Left renal pelvis (tissue), 4 donors: ENCODE measurements at regions not wholly inside any gene's neighbourhood (a gene's known extent, or its start where the extent isn't known, plus 50 kb on each side); places are given as distances from the start of the nearest gene placed in this dataset.

Experiments
- DNase-seq, 4 donors: peaks; one replicate each; pipeline ENCODE4 v3.0.0-alpha.2; 2013; ENCODE audit warnings: low read depth in 4 of 4, low spot score in 3 of 4

DNA sequence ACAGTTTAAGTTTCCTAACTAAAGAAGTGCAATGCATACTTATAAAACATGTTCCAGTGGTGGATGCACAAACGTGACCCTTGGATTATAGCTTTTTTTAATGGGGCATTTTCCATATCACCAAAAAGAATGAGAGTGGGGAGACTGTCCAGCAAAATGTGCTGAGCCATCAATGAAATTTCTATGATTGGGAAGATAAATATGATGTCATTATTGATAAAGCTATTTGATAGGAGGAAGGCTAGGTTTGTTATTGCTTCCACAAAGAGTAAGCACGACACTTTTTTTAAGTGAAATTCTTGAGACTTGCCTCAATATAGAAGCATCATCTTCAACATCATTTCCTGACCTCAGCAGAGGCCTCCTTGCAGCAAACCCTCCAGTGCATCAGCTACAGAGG lies 174.6 kb upstream of the CLEC14A start:
- no peak for DNase-seq

DNA sequence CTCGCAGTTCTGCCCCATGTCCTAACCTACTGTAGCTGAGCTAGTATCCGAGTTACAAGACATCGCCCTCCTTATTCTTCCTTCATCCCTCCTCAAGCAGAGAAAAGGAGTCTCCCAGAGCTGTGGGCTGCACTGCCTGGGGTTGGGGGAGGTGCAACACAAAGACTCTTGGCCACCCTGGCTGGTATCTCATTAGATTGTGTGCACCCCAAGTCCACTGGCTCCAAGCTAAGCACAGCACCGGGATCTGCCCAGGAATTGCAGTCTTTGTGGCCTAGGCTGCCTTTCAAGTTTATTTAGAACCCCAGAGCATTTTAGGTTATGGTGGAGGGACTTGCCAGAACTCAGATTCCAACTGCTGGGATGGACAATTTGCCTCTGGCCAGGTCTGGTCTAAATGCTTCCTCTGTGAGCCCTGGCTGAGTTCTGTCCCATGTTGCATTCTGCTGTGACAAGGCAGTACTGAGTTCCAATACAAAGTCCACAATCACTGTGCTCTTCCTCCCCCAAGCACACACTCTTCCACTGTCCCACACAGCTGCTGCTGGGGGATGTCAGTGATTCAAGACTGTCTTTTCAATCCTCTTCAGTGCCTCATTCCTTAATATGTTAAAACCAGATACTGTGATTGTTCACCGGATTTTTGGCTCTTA lies 169.6 kb upstream of the CLEC14A start:
- no peak for DNase-seq

DNA sequence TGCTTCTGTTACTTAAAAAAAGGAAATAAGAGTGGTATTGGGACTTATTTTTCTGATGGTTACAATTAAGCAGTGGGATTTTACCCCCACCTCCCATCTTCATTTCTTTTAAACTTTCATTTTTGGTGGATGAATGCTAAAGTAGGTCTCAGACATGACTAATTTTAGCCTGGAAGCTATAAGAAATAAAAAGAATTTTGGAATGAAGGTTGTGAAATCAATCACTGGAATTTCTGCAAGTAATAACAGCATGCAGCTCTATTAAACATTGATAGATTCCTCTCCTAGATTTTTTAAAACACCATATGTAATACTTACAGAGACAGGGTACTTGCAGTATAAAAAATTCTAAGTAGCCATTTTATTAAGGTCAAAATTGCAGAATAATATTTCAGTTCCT lies 164.2 kb upstream of the CLEC14A start:
- no peak for DNase-seq

DNA sequence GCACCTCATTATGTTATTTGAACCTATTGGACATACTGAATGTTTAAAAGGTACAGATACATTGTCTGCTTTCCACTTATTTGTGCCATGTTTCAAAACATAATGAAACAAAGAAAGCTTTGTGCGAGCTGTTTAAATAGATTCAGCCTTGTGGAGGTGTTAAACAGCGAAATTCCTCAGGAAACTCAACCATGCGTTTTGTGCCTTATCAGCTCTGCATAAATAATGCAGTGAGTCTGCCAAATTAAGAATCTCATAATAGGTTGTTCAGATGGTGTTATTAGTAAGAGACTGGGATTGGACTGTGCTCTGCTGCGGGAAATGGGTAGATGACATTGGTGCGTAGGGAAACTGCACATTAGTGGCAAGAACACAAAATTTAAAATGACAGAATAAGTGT lies 163.7 kb upstream of the CLEC14A start:
- DNase-seq = no peak

DNA sequence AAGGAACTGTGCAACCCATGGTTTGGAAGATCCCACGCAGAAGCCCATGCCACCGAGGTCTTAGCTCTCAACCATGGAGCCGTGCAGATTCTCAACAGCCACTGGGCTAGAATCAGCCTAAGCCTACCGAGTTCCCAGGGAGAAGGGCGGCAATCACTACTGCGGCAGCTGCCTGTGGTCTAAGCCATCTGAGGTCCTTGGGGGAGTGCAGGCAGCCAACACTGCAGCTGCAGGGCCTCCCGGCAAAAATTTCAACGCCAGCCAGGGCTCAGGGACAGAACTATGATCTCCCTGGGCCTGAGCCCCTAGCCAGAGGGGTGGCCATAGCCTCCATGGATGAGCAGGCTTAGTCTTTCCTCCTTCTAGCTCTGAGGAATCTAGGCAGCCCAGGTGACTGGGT lies 156.8 kb upstream of the CLEC14A start:
- no peak for DNase-seq

DNA sequence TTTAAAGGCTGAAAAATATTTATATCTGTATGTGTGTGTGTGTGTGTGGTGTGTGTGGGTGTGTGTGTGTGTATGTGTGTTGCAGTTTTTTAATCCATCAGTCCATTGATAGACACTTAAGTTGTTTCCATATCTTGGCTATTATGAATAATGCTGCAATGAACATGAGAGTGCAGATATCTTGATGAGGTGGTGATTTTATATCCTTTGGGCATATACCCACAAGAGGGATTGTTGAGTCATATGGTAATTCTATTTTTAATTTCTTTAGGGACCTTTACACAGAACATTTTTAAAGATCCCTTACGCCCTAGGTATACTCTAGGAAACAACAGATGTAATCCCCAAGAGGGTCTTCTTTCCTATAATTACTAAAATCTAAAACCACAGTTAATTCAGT lies 154.5 kb upstream of the CLEC14A start:
- no peak for DNase-seq

DNA sequence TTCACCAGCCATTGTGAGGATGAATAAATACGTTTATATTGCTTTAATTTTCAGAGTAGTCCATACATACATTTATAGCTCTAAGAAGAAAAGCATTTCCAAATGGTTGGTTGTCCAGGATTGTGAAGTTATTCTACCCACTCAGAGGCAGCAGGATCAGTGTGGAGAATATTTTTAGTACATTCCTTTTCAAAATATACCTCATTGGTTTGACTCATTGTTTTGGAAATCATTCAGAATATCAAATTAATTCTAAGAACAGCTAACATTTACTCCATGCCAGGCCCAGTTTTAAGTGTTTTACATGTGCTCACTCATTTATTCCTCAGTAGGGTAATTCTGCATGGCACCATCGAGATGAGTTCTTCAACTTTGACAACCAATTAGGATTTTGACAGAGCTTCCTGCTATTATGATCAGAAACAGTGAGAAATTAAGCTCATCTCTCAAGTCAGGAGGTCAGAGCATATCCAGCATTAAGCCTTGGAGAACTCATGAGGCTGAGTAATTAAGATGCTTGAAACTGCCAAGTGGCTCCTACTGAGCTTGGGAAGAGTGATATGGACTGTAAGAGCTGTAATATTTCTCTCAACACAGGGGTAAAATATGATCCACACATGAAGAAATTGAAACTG lies 153.3 kb upstream of the CLEC14A start:
- DNase-seq = no peak

DNA sequence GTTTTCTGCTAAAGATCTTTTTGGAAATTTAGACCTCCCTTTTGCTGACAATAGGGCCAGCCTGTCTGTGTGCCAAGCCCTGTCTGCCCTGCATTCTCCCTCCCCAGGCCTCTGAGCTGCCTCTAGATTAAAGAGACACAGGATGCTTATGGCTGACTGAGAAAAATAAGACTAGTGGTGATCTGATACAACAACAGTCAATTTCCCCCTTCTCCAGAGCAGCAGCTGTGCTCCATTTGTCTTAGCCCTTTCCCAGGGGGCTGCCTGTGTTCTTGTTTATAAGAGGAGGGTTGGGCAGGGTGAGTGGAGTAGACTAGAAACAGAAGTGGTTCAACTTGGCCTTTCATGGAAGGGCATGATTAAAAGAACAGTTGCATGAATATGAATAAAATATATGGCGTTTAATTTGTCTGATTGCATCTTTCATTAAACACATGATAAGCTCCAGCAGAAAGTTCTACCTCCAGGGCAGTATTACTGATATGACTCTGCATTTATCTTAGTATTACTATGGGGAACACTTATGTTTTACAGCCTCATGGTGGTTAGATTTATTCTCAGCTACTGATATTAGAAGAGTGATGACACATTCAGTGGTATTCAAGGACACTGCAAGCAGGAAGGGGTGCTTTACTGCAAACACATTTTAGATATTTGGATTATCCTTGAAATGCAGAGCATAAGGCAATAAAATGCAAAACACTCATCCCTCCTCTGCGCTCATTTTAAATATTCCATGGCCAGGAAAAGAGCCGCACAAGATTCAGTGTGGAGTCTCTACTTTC lies 150.2 kb upstream of the CLEC14A start:
- DNase-seq = peak in 1 of 4 donors; percentile 8

DNA sequence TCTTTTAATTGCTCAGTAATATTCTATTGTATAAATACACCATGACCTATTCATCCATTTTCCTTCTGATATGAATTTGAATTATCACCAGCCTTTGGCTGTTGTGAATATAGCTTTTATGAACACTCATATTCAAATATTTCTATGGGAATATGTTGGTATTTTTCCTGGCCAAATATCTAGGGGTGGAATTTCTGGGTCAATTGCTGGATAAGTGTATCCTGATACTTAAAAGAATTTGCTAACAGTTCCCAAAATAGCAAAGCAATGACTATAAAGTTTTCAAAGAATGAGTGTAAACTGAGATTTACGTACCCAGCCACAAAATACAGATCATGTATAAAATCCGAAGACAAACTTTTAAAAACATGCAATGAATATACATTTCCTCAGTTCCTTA lies 148.7 kb upstream of the CLEC14A start:
- DNase-seq = no peak

DNA sequence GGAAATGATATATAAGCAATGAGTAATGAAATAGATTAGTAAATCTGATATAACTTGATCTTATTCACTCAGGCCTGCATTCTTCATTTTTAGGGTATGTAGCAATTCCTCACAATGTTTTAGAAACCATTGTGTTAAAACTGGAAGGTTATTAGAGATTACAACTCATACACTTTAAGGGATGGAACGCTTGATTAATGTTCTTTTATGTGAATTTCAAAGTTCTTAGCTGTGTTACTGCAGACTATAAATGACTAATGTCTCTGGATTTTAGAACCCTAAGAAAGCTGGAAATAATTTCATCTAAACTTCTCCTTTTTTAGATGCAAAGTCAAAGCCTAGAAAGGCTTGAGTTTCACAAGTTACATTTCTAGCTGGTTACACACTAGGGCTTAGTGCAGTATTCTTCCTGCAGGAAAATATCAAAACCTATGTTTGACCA lies 148.2 kb upstream of the CLEC14A start:
- DNase-seq = no peak

DNA sequence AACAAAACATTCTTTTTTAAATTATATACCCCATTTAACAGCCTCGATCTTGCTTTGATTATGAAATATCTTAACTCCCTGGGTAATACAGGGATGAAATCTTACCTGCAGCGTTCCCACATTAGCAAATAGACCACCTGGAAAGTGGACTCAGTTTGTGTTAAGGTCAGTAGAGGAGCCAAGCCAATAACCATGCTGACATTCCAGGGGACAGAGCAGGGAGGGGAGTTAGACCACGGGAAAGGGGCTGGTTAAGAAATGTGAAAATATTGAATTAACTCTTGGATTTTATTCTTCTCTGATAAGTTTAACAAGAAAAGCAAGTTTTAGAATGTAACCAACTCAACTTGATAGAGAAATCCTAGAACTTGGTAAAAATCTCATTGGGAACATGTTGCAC lies 144.9 kb upstream of the CLEC14A start:
- DNase-seq = no peak

DNA sequence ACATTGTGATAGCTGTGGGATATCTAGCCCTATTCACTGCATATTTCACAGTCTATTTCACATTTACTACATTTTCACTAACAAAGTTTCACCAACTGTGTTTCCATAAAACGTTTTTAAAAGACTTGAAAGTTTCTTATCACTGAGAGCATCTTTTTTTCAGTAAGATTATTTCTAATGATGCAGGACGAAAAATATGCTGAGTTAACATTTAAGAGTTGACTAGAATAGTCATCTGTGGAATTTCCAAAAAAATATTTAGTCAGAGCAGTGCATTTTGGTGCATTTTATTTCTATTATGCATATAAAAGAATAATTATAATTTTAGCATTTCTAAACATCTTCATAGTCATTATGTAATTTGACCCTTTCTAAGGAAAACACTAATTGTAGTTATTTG lies 143.8 kb upstream of the CLEC14A start:
- DNase-seq = no peak

DNA sequence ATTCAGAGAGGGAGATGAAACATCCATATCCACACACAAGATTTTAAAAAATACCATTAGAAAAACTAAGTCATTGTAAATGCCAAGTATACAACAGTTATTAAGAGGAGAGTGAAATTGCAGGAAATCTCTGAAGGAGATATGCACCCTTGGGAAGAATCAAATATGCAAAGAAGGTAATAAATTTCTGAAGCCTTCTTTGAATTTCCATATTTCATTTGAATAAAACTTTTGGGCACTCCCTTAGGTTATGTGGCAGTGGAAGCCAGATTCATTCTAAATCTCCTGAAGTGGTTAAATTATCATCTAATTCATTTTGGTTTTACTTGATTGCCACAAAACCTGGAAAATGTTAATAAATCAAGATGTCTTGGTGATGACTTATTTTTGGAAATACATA lies 138.9 kb upstream of the CLEC14A start:
- DNase-seq = no peak

DNA sequence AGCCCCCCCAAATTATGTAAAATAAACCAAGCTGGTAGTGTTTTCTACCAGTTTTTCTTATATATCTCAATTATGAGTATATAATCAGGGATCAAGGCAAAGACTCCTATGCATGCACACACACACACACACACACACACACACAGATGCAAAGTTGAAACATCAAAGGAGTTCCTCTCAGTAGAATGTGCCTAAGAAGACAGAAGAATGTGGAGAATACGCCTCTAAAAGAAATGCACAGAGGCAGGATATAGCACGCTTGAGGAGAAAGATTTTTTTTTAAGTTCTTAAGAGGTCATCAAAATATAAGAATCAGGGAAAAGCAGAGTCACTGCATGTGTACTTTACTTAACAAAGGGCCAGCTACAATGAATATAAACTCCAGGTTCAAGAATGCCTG lies 138.2 kb upstream of the CLEC14A start:
- DNase-seq = no peak

DNA sequence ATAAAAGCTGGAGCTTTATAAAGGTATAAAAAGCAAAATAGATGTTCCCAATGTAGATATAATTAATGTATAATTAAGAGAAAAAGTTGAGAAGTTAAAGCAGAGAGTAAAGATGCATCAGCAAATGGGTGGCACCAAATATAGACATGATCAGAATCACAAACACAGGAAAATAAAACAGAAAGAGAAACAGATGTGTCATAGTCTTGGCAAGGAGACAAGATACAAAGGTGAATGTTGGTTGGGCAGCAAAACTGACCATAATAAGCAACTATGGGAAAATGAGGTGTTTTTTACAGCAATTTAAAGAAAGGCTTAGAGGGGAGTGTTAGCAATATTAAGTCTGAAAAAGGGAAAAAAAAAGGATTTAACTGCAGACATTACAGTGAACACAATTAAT lies 135.4 kb upstream of the CLEC14A start:
- no peak for DNase-seq

DNA sequence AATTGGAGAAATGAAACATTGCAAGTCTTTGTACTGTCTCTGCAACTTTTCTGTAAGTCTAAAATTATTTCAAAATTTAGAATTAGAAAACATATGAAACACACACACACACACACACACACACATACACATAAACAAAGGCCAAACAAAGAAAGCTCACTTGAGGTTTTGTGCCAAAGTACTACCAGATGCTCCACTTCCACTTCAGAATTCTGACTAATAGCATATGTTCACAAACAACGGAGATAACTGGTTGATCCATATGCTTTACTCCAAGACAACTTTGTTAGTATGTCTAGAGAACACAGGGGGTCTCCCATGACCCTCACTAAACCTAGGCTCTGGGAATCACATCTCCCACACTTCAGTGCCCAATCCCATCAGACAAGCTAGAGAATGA lies 133.8 kb upstream of the CLEC14A start:
- DNase-seq = no peak

DNA sequence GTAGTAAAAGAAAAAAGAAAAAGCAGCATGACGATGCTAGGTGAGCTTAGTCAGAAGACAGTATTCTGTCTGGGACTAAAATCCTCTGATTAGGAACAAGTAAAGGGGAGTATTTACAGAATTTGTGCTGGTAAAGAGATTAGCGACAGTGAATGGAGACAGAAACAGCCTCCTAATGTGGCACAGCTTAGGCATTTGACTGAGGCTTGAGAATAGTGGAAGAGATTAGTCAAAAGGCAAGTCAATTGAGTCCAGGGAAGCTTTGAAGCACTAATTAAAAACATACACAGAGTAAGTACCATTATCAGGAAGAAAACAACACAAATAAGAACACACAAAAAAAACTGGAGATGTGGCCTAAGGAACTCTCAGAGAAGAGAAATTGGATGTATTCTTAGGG lies 131.9 kb upstream of the CLEC14A start:
- DNase-seq = no peak

DNA sequence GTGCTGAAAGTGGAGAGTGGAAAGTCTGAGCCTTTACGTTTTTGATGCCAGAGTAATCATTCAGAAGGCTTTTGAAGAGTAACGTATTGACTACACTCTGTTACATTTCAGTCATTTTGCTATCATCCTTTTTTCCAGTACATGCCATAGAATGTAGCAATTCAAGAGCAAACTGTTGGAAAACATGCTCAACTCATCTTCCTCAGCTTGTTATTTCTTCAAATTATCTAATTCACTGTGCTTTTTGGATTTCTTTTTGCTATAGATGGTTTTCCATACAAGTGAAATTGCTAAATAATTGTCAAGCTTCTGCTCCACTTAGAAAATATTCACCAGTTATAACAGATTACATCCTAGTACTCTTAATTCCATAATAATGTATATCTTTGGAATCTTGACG lies 129.9 kb upstream of the CLEC14A start:
- no peak for DNase-seq

DNA sequence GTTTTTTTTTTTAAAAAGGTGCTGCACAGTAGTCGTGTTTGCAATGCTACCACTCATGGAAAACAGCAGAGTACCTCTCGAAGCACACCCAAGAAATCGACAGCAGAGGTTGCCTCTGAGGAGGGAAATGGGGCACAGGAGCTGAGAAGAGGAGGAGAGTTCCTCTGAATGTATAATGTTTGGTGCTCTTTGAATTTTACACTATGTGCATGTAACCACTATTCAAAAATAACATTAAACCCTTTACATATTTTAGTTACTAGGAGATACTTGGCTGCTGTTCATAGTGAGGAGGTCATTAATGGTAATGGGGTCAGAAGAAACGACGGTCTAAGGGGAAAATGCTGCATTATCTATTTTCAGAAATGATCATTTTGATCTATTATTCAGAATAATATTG lies 129.4 kb upstream of the CLEC14A start:
- DNase-seq = no peak

DNA sequence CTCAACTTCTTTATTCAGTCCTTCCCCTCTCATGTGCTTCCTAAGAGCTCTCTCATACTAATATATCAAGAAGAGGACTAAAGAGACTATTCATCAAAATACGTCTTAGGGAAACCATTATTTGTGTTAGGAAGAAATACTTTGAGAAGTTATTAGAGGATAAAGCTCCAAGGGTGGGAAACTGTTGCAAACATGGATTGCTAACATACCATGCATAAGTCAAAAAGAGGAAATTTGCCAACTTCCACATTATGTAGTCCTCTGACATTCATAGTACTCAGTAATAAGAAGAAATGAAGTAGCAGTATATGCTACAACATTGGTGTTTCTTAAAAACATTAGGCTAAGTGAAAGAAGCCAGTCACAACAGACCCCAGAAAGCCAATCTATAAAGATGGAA lies 128.8 kb upstream of the CLEC14A start:
- DNase-seq = no peak

DNA sequence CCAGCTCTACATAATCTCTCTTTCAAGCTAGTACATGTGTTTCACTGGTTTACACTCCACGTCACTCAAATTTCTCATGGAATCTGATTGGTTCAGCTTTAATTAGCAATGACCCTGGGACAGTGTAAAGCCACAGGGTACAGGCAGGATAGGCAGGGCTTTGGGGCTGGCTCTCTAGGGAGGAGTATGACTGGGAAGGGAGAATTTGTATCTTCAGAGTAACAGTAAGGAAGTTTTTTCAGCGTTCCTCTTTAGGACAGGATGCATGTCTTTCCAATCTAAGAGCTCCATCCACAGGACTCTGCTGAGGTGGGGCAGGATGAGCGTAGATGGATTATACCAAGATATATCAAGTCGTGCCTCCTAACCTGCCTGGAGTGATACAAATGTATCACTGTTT lies 112.0 kb upstream of the CLEC14A start:
- no peak for DNase-seq

DNA sequence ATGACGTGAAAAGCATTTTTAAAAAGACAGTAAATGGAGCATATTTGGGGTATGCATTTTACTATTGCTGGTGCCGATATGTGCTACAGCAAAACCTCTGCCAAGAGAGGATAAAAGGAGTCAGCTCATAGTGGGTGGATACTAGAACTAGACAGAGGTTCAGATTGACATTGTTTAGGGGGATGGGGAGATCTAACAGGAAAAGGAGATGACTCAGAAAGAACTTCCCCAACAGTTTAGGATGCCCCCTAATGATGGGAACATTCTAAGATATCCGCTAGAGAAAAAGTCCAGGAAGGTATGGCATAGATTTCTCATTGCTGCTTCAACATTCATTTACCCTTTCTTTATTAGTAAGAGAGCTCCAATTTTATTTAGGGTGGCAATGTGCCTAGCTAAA lies 110.5 kb upstream of the CLEC14A start:
- DNase-seq = no peak
